Amniotic epithelial cell (primary cell): ENCODE measurements at regions not wholly inside any gene's neighbourhood (a gene's known extent, or its start where the extent isn't known, plus 50 kb on each side); places are given as distances from the start of the nearest gene placed in this dataset.
A peak's percentile ranks its signal among the peaks of the same experiment; 100 is the strongest.

ENCODE experiments used
- DNase-seq: peaks from one replicate; pipeline ENCODE4 v3.0.0-alpha.2; 2010; ENCODE audit warnings: low read depth

DNA sequence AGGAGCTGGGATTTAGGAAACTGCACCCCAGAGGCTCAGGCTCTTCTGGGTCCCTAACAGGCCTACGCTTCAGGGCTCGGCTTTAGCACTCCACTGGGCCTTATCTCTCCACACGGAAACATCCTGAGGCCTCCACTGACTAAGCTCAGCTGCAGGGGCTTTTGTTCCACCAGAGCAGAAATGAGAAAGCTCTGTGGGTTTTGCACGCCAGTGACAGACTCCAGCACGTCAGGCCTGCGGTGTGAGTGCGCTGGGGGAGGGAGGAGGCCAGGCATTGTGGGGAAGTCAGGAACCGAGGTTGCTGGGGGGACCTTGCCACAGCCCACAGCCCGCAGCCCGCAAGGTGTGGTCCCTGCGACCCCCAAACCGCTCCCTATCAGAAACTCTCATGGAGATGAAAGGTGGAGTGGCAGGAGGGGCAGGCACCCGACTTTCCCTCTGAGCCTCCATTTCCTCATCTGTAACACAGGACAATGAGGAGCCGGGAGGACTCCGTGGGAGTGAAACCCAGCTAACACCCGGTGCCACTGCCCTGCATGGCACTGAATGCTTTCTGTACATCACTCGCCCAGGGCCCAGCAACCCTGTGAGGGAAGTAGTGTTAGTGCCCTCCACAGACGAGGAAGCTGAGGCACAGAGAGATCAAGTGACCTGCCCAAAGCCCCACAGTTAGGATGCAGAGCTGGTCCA is 106.5 kb downstream of the TPRA1 start:
- DNase-seq, result peak; percentile 72

GRCh38 chr3:127483005-127483641 is 107.4 kb downstream of the TPRA1 start:
- DNase-seq, result no peak

DNA sequence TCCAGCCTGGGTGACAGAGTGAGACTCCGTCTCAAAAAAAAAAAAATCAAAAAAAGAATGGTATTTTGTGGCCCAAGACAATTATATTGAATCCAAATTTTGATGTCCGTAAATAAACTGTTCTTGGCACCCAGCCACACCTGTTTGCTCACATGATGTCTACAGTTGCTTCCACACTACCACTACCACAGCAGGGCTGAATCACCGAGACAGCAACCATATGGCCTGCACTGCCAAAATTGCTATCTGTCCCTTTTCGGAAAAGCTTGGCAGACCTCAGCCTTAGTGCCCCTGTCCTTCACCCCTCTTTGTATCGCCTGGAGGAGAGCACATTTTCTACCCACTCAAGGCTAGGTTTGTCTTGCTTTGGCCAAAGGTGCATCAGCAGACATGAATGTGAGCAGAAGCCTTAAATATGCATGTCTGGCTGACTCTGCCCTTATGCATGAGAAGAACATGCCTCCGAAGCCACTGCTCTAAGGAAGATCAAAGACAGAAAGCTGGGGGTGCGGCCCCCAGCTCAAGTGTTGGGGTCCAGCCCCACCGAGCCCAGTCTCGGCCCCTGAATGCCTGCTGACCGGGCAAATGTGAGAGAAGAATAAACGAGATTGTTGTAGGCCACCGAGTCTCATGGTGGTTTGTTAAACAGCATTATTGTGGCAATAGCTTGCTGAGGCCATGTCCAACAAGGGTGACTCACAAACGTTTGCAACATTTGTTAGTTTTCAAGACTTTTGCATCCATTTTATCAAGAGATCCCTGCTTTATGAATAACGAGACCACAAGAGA is 108.1 kb downstream of the TPRA1 start:
- peak; percentile 81 for DNase-seq

GRCh38 chr3:127480196-127480954 is 110.2 kb downstream of the TPRA1 start:
- DNase-seq, result no peak

DNA sequence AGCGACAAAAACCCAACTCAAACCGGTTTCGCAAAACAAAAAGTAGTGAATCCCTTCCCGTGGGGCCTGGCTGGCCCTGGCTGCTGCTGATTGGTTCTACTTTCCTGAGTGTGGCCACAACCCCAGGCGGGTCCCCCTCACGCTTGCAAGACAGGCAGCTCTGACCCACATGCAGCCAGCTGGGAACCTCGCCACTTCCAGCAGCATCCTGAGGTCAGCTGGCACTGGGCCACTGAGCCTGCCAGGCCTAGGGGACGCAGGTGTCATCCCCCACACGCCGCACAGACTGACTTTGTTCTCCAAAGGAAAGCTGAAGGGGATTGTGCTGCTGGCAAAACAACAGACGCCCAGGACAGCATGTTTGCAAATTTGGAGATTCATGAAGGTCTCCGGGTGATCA is 111.1 kb downstream of the TPRA1 start:
- no peak for DNase-seq

GRCh38 chr3:127478922-127479321 is 111.6 kb downstream of the TPRA1 start:
- no peak for DNase-seq

DNA sequence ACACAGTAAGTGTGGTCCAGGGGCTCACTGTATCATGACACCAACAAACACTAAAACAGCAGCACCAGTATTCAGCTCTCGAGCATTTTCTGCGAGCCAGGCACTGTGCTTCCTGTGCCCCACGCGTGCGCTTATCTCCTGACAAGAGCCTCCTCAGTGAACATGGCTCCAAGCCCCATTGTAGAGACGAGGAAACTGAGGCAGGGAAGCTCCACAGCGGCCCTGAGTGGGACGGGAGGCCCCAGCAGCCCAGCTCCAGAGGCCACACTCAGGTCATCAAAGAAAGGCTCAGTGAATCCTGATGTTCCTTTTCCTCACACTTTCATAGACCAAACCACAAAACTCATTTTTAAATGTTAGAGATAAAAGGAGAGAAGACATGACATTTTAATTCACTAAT is 113.1 kb downstream of the TPRA1 start:
- no peak for DNase-seq

DNA sequence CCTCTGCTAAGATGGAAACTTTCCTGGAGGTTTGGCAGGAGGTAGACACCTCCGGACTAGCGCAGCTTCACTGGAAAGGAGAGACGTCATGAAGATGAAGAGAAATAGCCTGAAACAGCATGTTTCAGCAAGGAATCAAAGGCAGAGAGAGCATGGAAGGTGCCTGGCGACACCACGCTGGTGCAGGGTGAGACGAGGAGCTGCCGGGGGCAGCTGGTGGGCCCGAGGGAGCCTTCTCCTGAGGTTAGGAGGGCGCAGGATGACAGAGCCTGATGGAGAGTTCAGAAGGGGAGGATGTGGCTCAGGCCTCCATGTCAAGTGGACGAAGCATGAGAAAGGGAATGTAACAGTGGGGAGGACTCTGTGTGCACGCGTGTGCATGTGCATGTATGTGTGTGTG is 113.6 kb downstream of the TPRA1 start:
- no peak for DNase-seq

DNA sequence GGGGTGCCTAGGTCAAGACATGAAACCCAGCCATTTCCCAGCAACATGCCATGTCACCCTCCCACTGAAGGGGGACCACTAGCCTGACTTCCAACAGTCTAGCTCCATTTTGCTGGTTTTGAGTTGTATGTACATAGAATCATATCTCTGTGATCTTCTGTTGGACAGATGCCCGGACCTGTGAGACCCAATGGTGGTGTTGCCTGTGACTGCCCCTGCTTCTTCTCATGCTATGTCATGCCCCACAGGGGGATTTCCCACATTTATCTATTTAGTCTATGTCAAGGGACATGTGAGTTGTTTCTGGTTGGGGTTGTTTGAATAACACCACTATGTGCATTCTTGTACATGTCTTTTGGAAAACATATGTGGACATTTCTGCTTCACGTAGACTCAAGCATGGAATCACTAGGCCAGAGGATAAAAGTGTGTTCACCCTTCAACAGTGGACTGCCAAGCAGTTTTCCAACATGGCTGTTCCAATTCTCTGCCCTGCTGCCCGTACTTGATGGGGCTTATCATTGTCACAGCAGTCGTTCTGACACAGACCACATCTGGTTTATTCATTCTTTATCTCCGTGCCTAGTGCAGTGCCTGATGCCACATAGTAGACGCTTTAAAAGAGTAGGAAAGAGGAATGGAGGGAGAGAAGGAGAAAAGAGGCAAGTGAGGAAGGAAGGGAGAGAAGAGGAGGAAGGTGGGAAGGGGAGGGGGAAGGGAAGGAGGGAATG is 114.4 kb downstream of the TPRA1 start:
- no peak for DNase-seq

DNA sequence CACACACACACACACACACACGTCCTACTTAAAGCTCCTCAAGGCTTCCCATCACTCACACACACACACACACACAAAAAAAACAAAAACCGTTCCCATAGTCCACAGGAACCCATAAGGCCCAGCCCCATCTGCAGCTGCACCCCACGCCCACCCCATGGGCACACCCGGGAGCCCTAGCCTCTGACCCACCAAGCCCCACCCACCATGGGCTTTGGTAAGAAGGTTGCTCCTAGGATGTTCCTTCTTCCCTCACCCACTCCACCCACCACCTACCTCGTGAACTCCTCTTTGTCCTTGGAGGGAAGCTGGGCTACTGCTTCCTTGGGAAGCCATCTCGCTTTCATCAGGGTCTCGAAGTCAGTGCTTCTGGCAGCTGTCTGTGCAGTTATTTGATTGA is 115.1 kb downstream of the TPRA1 start:
- no peak for DNase-seq

DNA sequence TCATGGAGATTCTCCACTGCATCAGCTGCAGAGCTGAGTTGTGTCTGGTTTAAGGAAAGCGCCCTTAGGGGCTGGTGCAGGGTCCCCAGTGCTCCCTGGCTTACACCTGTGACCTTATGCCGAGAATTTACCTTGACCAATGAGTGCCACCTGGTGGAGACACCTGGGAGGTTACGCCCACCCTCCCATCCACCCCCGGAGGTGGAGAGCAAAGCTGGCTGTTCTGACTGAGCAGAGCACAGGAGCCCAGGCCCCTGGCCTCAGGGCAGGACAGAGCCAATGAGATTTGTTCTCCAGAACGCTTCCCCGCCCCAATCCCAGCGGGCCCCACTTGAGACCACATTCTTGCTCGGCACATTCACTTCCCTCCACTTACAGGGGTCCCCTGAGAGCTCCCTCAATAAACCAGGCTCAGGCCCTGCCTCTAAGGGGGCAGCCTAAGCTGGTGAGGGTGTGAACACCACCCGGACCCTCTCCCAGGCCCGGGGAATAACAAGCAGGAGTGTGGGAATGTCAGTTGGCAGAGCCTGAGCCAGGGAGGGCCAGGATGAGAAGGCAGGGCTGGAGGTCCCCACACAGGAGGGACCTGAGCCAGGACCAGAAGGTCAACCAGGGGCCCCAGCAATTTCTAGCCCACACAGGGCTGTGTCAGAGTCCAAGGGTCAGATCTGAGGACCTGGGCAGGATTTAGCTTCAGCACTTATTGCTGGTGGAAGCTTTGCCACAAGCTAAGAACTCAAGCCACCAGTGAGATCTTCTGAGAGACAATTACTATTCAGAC is 117.1 kb downstream of the TPRA1 start:
- DNase-seq, result no peak

GRCh38 chr3:127472506-127472905 is 118.0 kb downstream of the TPRA1 start:
- DNase-seq, result no peak

GRCh38 chr3:127471142-127471541 is 119.4 kb downstream of the TPRA1 start:
- DNase-seq, result no peak

GRCh38 chr3:127469760-127470159 is 120.8 kb downstream of the TPRA1 start:
- no peak for DNase-seq

GRCh38 chr3:127467391-127467790 is 123.1 kb downstream of the TPRA1 start:
- no peak for DNase-seq

GRCh38 chr3:127464642-127465041 is 125.9 kb downstream of the TPRA1 start:
- DNase-seq, result no peak

DNA sequence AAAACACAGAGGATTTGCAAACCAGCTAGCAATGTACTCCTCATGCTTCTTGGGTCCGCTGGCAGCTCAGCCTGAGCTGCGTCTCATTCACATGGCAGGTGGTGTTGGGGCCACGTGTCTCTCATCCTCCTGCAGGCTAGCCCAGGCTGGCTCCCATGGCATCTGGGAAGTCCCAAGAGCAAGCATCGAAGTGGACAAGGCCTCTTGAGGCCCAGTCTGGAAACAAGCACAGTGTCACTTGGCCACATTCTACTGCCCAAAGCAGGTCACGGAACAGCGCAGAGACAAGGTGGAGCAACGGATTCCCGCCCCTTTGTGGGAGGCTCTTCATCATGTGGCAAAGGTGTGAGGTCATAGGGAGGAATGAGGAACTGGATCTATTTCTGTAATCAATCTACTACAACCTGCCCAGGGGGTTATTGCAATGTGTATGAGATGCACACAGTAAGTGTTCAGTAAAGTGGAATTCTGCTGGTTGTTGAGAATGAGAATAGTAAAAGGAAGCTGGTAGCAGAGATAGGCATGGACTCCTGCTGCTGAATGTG is 128.3 kb downstream of the TPRA1 start:
- no peak for DNase-seq

GRCh38 chr3:127461286-127461910 is 129.1 kb downstream of the TPRA1 start:
- DNase-seq, result no peak

DNA sequence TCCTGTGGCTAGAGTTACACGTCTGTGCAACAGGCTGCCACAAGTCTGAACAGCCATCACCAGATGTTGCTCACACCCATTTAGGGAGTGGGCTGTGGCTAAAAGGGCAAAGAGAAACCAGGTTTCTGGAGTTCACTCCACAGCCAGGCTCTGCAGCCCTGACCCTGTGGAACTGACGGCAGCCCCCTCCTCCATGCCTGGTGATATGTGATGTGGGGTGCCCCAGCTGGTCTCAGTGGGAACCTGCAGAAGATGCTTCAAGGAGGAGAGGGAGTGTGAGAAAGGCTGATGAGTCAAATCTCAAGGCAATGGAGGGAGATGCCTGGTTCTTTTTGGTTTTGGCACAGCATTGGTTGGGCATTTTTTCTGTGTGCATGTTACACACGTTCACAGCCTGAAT is 130.6 kb downstream of the TPRA1 start:
- DNase-seq, result no peak
